Activated CD8-positive, alpha-beta memory T cell treated with anti-CD3 and anti-CD28 coated beads, Interleukin-2, amount 50 U/mL, for 1 hour (primary cell): ENCODE measurements at regions not wholly inside any gene's neighbourhood (a gene's known extent, or its start where the extent isn't known, plus 50 kb on each side); places are given as distances from the start of the nearest gene placed in this dataset.

Experiments
- DNase-seq: peaks from one replicate; pipeline ENCODE4 v3.0.0-alpha.2; 2020; ENCODE audit errors: extremely low read depth

DNA sequence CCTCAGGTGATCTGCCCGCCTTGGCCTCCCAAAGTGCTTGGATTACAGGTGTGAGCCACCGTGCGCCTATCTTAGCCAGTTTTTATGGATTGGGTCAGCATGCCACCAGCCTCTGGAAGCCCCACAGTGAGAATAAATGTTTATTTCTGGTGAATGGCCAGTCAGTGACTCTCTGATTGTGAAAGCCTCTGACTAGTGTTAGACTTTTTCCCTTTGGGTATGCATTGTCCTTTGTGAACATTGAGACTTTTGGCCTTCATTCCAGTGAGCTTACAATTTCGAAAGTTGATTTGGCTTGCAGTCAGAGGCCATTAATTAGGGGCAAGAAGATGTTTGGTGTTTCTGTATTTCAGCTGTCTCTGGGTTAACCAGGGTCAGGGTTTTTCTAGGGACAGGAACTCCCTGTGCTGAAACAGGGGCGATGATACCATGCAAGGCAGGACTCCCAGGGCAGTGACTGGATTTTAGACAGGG, 274.5 kb upstream of the C2CD4B start:
- no peak for DNase-seq

DNA sequence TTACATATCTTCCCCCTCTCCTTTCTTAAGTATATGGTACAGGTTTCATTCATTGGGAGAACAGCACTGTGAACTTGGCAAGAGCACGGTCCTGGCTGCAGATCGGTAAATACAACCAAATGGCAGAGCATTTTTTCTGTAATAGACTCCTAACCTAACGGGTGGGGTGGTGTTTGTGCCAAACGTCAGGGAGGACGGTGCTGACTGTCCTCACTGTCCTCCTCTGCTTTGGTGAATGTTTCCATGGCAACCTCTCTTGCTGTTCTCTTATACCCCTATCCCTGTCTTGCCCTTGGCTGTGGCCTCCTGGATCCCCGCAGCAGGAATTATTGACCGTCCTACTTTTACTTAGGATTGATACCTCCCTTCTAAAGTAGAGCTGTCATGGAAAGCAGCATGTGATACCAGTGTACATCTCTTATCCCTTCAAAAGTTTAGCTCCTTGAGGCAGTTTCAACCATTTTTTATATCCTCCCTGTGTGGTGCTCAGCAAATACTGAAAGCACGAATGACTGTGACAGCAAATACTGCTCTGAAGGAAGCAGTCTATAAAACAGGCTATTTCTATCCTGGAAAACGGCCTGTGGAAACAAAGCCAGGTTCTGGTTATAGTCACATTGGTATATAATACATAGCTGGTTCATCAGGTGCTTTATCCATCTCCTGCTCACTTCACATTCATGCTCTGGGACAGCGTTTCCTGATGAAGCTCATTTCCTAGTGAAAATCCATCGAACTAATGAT, 275.4 kb upstream of the C2CD4B start:
- DNase-seq: no peak

DNA sequence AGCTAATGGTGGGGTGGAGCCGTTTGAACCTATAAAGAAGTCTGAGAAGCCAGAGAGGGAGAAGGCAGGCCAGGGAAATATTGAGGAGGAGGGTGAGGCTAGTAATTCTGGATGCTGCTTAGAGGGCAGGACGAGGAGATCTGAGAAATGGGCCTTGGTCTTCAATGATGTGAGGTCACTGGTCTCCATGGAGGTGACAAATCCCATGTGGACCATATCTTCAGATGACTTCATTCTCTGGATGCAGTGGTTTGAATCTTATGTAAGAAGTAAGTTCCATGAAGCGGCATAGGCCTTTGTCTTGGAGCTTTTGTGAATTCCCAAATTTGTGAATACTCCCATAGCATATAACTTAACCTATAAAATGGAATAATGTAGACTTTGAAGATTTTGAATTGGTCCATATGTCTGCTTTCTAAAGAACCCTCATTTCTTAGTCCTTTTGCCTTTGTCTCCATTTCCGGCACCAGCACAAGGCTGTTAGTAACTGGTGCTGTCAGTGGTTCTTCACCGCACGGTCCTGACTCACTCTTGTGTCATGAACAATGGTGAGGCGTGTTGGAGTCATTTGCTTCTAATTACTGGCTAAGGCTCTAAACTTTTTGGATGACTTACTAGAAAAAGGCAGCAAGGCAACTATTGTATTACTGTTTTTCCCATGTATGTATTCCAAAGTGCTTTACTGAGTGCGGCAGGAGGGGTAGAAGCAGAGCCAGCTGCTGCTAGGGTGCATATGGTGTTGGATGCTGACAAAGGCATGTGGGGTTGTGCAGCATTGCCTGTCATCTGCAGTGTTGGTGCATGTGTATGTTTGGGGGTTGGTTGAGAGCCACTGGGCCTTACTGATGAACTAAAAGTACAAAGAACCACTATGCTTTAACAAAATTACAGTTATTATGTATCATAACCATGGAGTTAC, 279.3 kb upstream of the C2CD4B start:
- DNase-seq: no peak

DNA sequence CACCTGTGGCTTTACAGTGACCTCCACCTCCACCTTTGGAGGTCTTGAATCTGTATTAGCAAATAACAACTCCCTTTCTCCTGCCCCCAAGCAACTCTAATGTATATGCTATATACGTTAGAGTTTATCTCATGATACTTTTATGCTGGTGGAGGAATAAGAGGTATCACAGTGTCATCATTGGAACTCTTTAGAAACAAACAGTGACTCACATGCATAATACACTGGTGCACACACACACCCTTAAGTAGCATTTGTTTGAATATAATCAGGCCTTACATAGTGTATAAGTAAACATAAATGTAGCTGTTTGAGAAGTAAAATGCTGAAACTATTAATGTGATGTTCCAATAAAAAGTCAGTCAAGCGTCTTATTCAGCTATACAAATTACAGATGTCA, 280.2 kb upstream of the C2CD4B start:
- no peak for DNase-seq

DNA sequence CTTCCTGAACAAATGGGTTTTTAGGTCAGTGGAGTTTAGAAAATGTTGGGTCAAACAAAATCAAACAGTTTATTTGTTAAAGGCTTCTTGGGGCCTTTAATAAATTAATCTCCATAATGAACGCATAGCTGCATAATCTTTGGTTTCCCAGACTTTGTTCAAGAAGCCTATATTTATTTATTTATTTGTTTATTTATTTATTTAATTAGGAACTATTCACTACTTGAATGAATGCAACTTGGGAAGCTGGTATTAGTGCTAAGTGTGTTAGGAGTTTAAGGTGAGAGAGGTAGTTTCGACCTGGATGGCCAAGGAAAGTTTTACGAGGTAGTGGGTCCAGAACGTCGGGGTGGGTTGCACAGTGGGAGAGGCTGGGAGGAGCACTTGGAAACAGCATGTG, 281.9 kb upstream of the C2CD4B start:
- DNase-seq: no peak

DNA sequence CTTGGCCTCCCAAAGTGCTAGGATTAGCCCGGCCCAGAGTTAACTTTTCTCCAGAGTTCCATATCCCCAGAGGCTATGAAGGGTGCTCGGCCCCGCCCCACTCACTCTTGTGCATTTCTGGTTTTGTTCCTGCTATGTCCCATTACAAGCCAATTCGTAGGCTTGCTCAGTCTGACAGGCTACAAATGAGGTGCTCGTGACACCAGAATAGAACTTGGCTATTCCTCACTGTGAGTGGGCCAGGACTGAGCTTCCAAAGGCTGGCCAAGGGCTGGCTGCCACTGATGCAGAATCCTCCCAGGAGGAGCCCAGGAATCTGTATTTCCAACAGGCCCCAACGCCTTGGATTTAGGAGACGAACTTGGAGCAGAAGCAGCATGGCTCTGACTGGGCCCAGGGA, 282.7 kb upstream of the C2CD4B start:
- DNase-seq: no peak

DNA sequence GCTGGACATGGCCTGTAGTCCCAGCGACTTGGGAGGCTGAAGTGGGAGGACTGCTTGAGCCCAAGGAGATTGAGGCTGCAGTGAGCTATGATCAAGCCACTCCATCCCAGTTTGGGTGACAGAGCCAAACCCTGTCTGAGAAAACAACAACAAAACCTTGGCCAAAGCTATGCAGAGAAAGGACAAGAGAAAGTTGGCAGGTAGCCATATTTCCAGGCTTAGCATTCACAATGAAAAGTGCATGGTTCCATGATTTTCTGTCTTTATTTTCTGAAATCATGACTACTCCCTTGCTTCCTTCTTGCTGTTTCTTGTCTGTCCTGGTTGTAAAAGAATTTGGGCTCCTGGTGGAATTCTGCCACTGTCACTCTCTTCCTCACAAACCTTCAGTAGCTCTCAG, 284.6 kb upstream of the C2CD4B start:
- no peak for DNase-seq

DNA sequence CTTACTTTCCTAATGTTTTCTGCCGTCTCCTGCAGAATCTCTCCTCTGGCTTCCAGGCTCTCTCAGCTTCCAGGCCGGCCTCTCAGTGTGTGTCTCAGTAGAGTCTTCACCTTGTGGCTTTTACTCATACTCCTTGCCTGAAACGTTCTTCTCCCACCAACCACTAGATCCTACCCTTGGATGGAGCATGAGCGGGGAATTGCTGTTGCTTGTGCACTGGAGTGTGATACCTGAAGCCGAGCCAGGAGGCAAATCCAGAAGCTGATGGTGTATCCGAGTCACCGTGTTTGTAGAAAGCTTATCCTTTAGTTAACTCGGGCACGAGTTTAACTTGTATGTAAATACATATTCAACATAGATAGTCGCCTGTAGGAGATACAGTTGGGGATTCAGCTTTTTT, 285.0 kb upstream of the C2CD4B start:
- DNase-seq: no peak

DNA sequence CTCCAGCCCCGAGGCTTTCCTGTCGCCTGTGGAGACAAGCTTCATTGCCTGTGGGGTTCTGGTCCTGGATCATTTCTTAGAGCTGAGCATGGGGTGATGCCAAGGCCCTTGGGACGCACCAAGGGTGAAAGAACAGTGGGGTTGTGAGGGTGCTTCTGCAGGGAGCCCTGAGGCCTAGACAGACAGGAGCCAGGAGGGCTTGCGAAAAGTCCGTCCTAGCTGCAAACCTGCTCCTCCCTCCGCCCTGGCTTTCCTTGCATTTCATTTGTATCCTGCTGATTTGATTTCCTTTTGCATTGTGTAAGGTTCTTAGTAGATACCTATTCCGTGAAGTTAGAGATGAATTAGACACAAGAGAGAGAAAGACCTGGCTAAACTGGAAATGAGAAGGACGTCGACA, 286.9 kb upstream of the C2CD4B start:
- no peak for DNase-seq

DNA sequence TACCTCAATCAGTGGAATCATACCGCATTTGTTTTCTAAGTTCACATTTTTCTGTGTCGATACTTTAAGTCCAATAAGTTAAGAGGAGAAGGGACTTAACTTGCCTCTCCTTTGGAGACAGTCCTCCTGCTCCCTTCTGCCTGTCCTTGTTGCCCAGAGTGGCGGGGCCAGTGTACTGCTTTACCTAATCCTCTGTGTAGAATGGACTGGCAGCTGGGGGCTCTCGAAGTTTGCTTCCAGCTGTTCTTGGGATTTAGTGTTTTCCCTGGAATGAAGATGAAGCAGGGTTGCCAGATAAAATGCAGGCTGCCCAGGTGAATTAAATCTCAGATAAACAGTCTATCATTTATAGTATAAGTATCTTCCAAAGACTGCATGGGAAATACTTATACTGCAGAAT, 287.6 kb upstream of the C2CD4B start:
- DNase-seq: no peak

DNA sequence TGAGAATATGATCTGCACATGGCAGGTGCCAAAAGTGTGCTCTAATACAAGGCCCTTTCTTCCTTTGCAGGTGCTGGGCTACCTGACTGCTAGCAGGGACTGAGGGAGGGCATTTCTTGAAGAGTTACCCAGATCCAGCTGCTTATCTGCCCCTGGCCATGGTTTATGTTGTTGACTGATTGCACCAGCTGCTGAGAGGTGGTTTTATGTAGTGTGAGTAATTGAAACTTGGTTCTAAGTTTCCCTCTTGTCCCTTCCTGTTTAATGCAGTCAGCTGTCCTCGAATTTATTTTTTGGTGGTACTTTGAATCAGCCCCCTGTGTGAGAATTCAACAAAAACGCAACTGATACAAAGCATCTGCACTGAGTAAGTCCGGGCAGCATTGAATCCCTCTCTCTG, 288.3 kb upstream of the C2CD4B start:
- no peak for DNase-seq

DNA sequence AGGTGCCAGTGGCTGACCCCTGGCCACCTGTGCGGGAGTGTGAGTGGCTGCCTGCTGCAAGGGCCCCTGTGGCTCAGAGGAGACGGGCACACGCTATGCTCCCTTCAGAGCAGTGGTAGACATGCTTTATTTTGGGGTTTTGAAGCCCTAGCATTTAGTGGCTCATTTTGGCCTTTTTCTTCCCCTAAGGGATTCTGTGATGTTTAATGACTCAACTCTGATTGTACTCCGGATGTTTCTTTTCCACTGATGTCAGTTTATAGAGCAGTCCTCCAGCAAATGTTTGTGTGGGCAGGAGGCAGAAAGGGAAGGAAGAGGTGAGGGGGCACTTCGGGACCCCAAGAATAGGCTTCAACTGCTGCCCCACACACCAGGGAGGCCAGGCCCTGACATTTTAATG, 288.9 kb upstream of the C2CD4B start:
- DNase-seq: no peak

DNA sequence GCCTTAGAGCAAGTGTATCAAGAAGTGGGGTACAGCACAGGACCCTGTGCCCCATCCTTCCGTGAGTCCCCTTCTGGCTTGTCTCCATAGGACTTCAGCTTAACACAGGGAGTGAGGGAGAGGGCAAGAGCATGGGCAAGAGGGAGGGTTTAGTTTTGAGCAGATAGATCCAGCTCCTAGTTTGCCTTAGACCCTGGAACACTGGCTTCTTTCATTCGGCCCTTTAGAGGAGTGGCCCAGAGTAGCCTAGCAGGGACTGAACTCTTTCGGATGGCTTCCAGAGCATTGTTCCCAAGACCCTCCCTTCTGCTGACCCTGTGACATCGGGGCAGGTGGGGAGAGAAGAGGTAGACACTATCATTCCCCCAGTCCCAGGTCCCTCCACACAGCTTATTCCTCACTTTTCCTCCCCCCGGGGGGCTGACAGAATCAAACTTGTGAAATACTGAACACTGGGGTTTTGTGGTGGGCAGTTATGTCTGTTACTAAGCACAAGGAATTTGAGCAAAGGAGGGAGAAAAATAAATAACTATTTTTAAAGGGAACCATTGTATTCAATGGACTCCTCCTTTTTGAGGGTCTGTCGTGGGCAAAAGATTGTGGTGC, 289.6 kb upstream of the C2CD4B start:
- DNase-seq: no peak

DNA sequence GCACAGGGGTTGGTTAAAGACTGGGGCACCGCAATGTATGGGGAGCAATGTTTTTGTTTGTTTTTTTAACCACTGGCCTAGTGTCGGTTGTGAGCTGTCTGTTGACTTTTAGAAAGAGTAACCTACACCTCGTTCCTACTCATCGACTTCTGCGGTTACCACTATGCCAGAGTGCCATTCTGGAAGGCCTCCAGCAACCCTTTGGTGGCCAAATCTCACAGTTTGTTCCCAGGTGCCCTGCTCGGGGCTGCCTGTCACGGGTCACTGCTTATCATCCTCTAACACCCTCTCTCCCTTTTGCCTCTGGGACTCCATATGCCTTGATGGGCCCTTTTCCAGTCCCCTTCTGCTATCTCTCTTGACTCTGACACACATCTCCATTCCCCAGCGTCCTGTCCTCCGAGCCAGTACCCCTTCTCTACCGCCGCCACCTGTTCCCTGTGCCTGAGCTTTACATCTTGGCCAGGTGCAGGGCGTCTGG, 290.4 kb upstream of the C2CD4B start:
- DNase-seq: no peak

DNA sequence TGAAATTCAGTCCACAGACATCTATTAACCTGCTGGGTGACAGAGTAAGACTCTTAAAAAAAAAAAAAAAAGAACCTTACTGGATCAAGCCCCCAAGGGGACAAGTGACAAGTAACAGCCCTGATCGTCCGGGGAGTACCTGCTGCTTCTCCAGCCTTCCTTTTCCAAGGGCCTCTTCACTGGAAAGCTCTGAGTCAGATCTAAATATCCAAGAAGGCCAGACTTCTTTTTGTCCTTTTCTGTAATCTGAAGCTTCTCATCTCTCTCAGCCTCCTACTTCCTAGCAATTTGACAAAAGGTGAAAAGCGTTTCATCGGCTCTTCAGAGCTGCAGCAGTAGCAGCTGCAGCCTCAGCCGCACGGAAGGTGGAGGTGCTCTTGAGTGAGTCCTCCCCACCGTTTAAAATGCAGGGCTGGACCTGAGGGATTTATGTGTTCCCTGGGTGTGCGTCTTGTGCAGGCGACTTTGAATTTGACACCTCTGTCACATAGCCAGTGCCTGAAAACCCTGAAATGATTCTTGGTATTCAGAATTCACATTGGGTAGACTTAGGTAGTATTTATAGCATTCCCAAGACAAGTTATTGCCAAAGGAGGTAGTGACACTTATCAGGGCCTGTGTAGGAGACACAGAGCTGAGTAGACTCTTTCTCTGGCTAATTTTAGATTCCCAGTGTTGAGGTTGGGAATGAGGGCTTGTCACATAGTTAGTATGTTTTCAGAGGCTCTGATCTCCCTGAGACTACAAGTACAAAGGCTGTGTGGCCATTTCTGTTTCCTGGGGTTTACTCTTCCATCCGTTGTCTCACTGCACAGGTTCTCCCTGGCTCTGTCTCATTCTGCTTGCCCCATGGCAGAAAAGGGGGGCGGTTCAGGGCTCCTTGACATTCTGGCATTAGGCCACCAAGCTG, 291.2 kb upstream of the C2CD4B start:
- no peak for DNase-seq

DNA sequence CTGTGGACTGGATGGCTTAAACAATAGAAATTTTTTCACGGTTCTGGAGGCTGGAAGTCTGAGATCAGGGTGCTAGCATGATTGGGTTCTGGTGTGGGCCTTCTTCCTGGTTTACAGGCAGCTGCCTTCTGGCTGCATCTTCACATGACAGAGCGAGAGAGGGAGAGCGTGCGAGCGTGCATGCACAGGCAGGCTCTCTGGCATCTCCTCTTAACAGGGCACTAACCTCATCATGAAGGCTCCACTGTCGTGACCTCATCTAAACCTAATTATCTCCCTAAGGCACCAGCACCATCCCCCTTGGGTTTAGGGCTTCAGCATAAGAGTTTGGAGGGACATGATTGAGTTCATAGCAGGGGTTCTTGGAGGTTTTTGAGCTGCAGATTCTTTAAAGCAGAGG, 292.0 kb upstream of the C2CD4B start:
- DNase-seq: no peak

DNA sequence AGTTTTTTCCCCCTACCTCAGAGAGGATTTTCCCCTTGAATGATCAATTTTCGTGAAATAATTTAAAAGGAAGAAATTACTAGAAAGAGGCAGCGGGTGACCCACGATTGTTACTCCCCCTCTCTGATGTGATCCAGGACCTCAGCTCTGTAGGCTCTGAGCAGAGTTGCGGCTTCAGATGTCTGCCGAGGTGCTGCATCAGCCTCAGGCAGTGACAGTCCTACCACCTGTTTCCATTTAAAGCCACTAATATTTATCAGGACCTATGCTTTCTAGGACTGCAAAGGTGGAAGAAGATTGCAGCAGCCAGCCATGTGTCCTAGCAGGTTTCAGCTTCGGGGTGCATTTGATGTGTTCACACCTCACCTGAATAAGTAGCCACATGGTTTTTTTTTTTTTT, 294.8 kb upstream of the C2CD4B start:
- no peak for DNase-seq

DNA sequence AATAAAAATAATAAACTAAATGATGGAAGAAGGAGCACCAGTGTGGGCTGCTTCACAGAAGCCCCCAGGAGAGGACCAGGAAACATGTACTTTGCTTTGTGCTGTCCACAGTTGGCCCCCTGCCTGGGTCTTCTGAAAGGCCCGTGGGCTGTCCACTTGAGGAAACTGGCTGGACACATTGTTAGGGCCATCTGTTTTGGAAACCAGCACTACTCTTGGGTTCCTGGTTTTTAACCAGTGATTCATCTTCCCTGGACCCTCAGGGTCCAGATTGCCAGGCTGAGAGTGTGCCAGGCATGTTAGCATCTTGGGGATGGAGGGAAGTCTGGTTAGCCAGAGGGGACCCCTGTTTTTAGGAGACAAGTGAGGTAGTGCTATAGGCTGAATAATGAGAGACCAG, 297.2 kb upstream of the C2CD4B start:
- DNase-seq: no peak

DNA sequence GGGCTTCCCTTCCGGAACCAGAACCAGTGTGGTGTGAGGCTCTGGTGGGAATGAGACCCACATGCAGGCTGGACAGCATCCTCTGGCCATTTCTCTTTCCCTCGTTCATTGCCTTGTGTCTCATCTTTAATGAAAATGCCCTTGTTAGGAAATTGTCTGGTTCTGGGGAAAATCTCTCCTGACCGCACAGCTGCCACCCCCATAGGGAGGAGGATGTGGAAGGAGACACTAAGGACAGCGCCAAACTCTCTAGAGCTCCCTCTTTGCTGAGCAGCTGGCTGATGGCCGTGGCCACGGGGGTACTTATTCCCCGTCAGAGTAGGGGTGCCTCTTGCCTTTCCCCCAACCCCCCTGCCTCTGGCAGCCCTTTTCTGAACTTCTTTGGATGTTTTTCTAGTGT, 297.6 kb upstream of the C2CD4B start:
- no peak for DNase-seq

DNA sequence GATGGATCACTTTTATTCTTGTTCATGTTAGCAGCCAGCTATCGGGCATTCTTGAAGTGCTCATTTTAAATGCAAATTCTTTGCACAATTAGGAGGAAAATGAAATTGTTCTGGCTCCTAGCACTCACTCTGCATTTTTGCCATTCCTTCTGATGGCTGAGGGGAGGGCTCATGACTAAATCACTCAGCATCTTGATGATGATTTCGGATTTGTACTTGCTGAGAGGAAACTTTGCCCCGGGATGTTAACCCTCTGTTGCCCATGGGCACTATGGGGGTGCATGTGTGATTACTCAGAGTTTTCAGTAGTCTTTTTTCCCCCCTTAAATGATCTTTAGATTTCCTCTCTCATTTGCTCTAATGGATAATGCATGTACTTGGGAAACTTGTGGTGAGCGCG, 299.6 kb upstream of the C2CD4B start:
- no peak for DNase-seq

DNA sequence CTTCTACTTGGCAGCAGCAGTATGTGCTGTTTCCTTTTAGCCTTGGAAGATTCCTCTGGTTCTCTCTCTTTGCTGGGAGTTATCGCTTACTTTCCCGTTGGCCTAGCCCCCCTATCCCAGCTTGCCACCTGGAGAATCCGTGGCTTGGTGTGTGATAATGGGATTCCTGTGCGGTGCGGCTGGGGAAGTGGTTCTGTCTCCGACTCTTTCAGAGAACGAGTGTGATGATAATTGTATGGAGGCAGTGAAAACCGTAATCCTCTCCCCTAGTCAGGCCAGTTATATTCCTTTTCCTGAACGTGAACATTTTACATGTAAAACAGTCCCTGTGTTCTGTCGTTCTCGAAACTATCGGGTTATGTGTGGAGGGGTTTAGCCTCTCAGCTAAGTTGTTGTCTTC, 300.1 kb upstream of the C2CD4B start:
- DNase-seq: no peak

DNA sequence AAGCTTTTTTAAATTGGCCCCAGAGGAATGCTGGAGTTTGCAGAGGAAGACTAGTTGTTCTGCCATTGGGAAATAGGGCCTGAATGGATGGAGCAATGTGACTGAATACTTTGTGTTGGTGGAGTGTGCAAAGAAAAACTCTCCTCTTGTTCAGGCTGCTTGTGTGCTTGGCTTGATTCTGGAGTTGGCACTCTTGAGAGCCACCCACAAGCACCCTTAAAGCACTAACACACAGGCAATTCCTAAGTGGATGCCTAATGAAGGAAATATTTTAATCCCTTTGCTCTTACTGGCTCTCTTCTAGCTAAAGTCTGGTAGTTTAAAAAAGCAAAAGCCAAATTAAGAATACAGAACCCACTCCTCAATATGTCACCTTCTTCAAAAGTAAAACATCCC, 304.4 kb upstream of the C2CD4B start:
- DNase-seq: no peak
